Keratinocyte (primary cell): ENCODE measurements at regions not wholly inside any gene's neighbourhood (a gene's known extent, or its start where the extent isn't known, plus 50 kb on each side); places are given as distances from the start of the nearest gene placed in this dataset.

ENCODE experiments used
- DNase-seq: peaks from one replicate; pipeline ENCODE4 v3.0.0-alpha.2; 2011; ENCODE audit warnings: low read depth, missing footprints, low spot score
- FAIRE-seq: peaks from 2 replicates; lab custom pipeline; 2011; peaks lifted over from hg19 to GRCh38; lab: Jason Lieb, UNC
- H2AFZ ChIP-seq: 2 replicates; pipeline ENCODE4 v1.6.0; 2012; ENCODE audit warnings: low read length, control low read depth, inconsistent platforms; ENCODE audit not compliant: control insufficient read depth
- H3K27ac ChIP-seq: 2 replicates; pipeline ENCODE4 v1.5.1; 2011; ENCODE audit warnings: low read length; ENCODE audit not compliant: control insufficient read depth, insufficient read depth
- H3K27me3 ChIP-seq: 3 replicates; pipeline ENCODE4 v1.6.0; 2011; ENCODE audit warnings: low read length; ENCODE audit not compliant: control insufficient read depth, insufficient read depth; ENCODE audit errors: extremely low read depth
- H3K36me3 ChIP-seq, 2 experiments: 2 replicates in 1 of 2; 3 replicates in 1 of 2; pipeline ENCODE4 v1.5.1; 2011; ENCODE audit warnings: low read length in 2 of 2, mild to moderate bottlenecking in 1 of 2; ENCODE audit not compliant: control insufficient read depth in 2 of 2, insufficient read depth in 2 of 2; ENCODE audit errors: extremely low read depth in 1 of 2
- H3K4me1 ChIP-seq: 3 replicates; pipeline ENCODE4 v1.5.1; 2011; ENCODE audit warnings: low read length; ENCODE audit not compliant: control insufficient read depth, insufficient read depth; ENCODE audit errors: extremely low read depth
- H3K4me2 ChIP-seq: 3 replicates; pipeline ENCODE4 v1.6.0; 2011; ENCODE audit warnings: low read depth, low read length; ENCODE audit not compliant: control insufficient read depth, insufficient read depth; ENCODE audit errors: extremely low read depth
- H3K4me3 ChIP-seq, 3 experiments: fragments of 200-600 bp in 1 of 3; sonication (generic) in 1 of 3; 2 replicates in 2 of 3; 3 replicates in 1 of 3; pipeline ENCODE4 v1.5.1; 2011 to 2016; ENCODE audit warnings: low read length in 3 of 3, mild to moderate bottlenecking in 3 of 3, control low read depth in 2 of 3, inconsistent platforms in 1 of 3, low read depth in 1 of 3, mixed read lengths in 1 of 3, mixed run types in 1 of 3, moderate library complexity in 1 of 3; ENCODE audit not compliant: control insufficient read depth in 2 of 3, insufficient read depth in 2 of 3; ENCODE audit errors: extremely low read depth in 1 of 3
- H3K79me2 ChIP-seq: 2 replicates; pipeline ENCODE4 v1.6.0; 2012; ENCODE audit warnings: low read length; ENCODE audit not compliant: control insufficient read depth, insufficient read depth
- H3K9ac ChIP-seq: 3 replicates; pipeline ENCODE4 v1.6.0; 2011; ENCODE audit warnings: low read length; ENCODE audit not compliant: control insufficient read depth, insufficient read depth; ENCODE audit errors: extremely low read depth
- H3K9me1 ChIP-seq: 3 replicates; pipeline ENCODE4 v1.6.0; 2011; ENCODE audit warnings: low read length; ENCODE audit not compliant: control insufficient read depth, insufficient read depth; ENCODE audit errors: extremely low read depth
- H3K9me3 ChIP-seq: 2 replicates; pipeline ENCODE4 v1.5.1; 2012; ENCODE audit warnings: low read depth, low read length; ENCODE audit not compliant: control insufficient read depth
- H4K20me1 ChIP-seq: 3 replicates; pipeline ENCODE4 v1.6.0; 2011; ENCODE audit warnings: low read length; ENCODE audit not compliant: control insufficient read depth, insufficient read depth; ENCODE audit errors: extremely low read depth
- EZH2 ChIP-seq: IDR thresholded peaks from one replicate; pipeline ENCODE4 v1.6.1; 2012; ENCODE audit warnings: inconsistent platforms, mild to moderate bottlenecking, low read length, moderate library complexity
- dilution Hi-C: fragments of 300-500 bp; cut with MboI; formaldehyde crosslinking; loops from one replicate; pipeline ENCODE4 v1.7.0; 2020; ENCODE audit warnings: low sequenced_read_pairs; ENCODE audit not compliant: extremely low pct_ligation_motif_present
- small RNA-seq, 3 experiments: library from RNA; depleted of rRNA; stranded (forward); fragments of <200 nt; gene quantifications; one replicate each; pipeline ENCODE3, GENCODE V24; 2012; ENCODE audit warnings: low read depth in 3 of 3, low replicate concordance in 1 of 3; ENCODE audit not compliant: insufficient read length in 3 of 3
- TF ChIP-seq, protein P1 (sequence below), 3 experiments: IDR thresholded peaks in 1 of 3; conservative IDR thresholded peaks in 1 of 3; optimal IDR thresholded peaks in 1 of 3; 2 replicates in 2 of 3; 3 replicates in 1 of 3; pipeline versions ENCODE3 to v1.5.1; 2011; ENCODE audit warnings: low read length in 3 of 3, mild to moderate bottlenecking in 3 of 3, moderate library complexity in 2 of 3, control low read depth in 1 of 3, inconsistent platforms in 1 of 3; ENCODE audit not compliant: insufficient read depth in 2 of 3; ENCODE audit errors: extremely low read depth in 1 of 3

GRCh38 chr21:17869115-17869514, 50.0 kb upstream of the C21orf91 start:
- Histone ChIP-seq H4K20me1 (no peaks in the 10 kb centered on the region), H3K27me3 (no peaks in the 10 kb centered on the region), H3K4me3 (no peak overlapping the region), H3K27ac (no peak overlapping the region), H3K79me2 (no peaks in the 10 kb centered on the region), H3K36me3 (no peaks in the 10 kb centered on the region), H3K4me2 (no peak overlapping the region), H2AFZ (no peak overlapping the region), H3K9ac (no peak overlapping the region), H3K9me1 (no peaks in the 10 kb centered on the region), H3K9me3 (no peaks in the 10 kb centered on the region), H3K4me1 (no peaks in the 10 kb centered on the region)
- FAIRE-seq (no peak), DNase-seq (no peak)
- TF ChIP-seq, protein P1, sequence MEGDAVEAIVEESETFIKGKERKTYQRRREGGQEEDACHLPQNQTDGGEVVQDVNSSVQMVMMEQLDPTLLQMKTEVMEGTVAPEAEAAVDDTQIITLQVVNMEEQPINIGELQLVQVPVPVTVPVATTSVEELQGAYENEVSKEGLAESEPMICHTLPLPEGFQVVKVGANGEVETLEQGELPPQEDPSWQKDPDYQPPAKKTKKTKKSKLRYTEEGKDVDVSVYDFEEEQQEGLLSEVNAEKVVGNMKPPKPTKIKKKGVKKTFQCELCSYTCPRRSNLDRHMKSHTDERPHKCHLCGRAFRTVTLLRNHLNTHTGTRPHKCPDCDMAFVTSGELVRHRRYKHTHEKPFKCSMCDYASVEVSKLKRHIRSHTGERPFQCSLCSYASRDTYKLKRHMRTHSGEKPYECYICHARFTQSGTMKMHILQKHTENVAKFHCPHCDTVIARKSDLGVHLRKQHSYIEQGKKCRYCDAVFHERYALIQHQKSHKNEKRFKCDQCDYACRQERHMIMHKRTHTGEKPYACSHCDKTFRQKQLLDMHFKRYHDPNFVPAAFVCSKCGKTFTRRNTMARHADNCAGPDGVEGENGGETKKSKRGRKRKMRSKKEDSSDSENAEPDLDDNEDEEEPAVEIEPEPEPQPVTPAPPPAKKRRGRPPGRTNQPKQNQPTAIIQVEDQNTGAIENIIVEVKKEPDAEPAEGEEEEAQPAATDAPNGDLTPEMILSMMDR (optimal IDR thresholded peaks at IDR 0.05 in 1 of 3, IDR thresholded peaks at IDR 0.05 in 1 of 3, conservative IDR thresholded peaks at IDR 0.05 in 1 of 3; ENCODE audit: extremely low read depth in 1 of 3, insufficient read depth in 2 of 3, low read length in 3 of 3) = no peak
- no peak for TF ChIP-seq EZH2
- dilution Hi-C loops = no loop called here

Small RNA genes in the stretch of these regions (small RNA-seq; reads per million reads assigned to genes)
- gene RPL37P3 = 0 reads per million in 3 experiments
